Adrenal gland (tissue), 9 donors: ENCODE measurements at regions not wholly inside any gene's neighbourhood (a gene's known extent, or its start where the extent isn't known, plus 50 kb on each side); places are given as distances from the start of the nearest gene placed in this dataset.

ENCODE experiments used
- DNase-seq, 7 donors: peaks; one replicate each; pipeline ENCODE4 v3.0.0-alpha.2; 2019 to 2020
- H3K27ac ChIP-seq, 5 donors: fragments of 200-600 bp; sonication (generic) in 4 of 5; 1 replicate in 3 of 5; 2 replicates in 2 of 5; pipeline versions ENCODE4 v1.5.1 to v1.8.0; 2016 to 2020; ENCODE audit warnings: mild to moderate bottlenecking in 1 of 5
- H3K27me3 ChIP-seq: fragments of 200-600 bp; 2 replicates; pipeline ENCODE4 v1.8.0; 2021
- H3K36me3 ChIP-seq, 2 donors: fragments of 200-600 bp; replicated peaks in 1 of 2; 1 replicate in 1 of 2; 2 replicates in 1 of 2; pipeline versions ENCODE4 v1.5.1 to v1.8.0; 2018 to 2022
- H3K4me1 ChIP-seq, 2 donors: fragments of 200-600 bp; replicated peaks in 1 of 2; 1 replicate in 1 of 2; 2 replicates in 1 of 2; pipeline versions ENCODE4 v1.5.1 to v1.8.0; 2018 to 2021
- H3K4me3 ChIP-seq, 4 donors: fragments of 200-600 bp; sonication (generic) in 3 of 4; one replicate each; pipeline ENCODE4 v1.5.1; 2016 to 2018
- H3K9me3 ChIP-seq, 3 donors: fragments of 200-600 bp; sonication (generic) in 1 of 3; replicated peaks in 1 of 3; 1 replicate in 2 of 3; 2 replicates in 1 of 3; pipeline versions ENCODE4 v1.5.1 to v1.8.0; 2016 to 2021
- CTCF ChIP-seq, 6 experiments: fragments of 450-650 bp in 4 of 6; fragments of 200-600 bp in 2 of 6; sonication (generic) in 1 of 6; IDR thresholded peaks; 1 replicate in 5 of 6; 2 replicates in 1 of 6; pipeline versions ENCODE4 v1.5.1 to v1.8.0; 2016 to 2021; ENCODE audit warnings: antibody characterized with exemption in 6 of 6, mild to moderate bottlenecking in 2 of 6, moderate library complexity in 1 of 6
- POLR2A ChIP-seq, 2 donors: fragments of 450-650 bp; IDR thresholded peaks; one replicate each; pipeline ENCODE4 v1.6.1; 2017; ENCODE audit warnings: antibody characterized with exemption in 2 of 2, mild to moderate bottlenecking in 2 of 2, moderate library complexity in 1 of 2
- WGBS, 4 donors: extraction: QIAGEN DNeasy Blood & Tissue Kit in 2 of 4; methylation state at CpG; one replicate each; pipeline versions ENCODE4 v1.1.5 to v1.1.7; 2013 to 2017; 5-methylcytosine and 5-hydroxymethylcytosine counted together
- intact Hi-C, 2 donors: fragments of 100-400 bp; cut with DNase I; formaldehyde crosslinking; loops; one replicate each; pipeline versions ENCODE4 v1.14.1 to v1.15.0; 2022 to 2023
- donor health status: healthy with polysubstance abuse.
- donor health status: Bipolar disorder and iron deficiency.
- donor health status: DM: yes; HTN: yes; CAD: no.
- donor health status: DM: no; HTN: no; CAD: no.
- donor health status: DM: no; HTN: no; CAD: no.

- WGBS, 4 donors, result 79 to 89% (median 84%) methylated on average over 4 of the region's 4 CpGs
- no peaks in the 10 kb centered on the region for H3K9me3 ChIP-seq
- no peak for DNase-seq
- H3K36me3 ChIP-seq, result no peaks in the 10 kb centered on the region
- no peak overlapping the region for H3K4me3 ChIP-seq
- TF ChIP-seq POLR2A (IDR thresholded peaks at IDR 0.05), result no peak
- no peak for TF ChIP-seq CTCF (IDR thresholded peaks at IDR 0.05)
- intact Hi-C loops, result no loop called here
- no peaks in the 10 kb centered on the region for H3K4me1 ChIP-seq
- H3K27me3 ChIP-seq, result no peaks in the 10 kb centered on the region
- no peak overlapping the region for H3K27ac ChIP-seq
Observed at GRCh38 chr6:81307651-81308214, 444.7 kb downstream of the TENT5A start.

GRCh38 chr6:81304466-81304865 is 448.0 kb downstream of the TENT5A start:
- Histone ChIP-seq H3K27me3 (no peaks in the 10 kb centered on the region), H3K9me3 (no peaks in the 10 kb centered on the region), H3K27ac (no peak overlapping the region), H3K4me1 (no peaks in the 10 kb centered on the region), H3K36me3 (no peaks in the 10 kb centered on the region), H3K4me3 (no peak overlapping the region)
- TF ChIP-seq CTCF (IDR thresholded peaks at IDR 0.05) (no peak), POLR2A (IDR thresholded peaks at IDR 0.05) (no peak)
- intact Hi-C loops, result no loop called here
- 38 to 55% (median 43%) methylated on average over 1 of the region's 1 CpG for WGBS, 4 donors
- no peak for DNase-seq

- no peak overlapping the region for H3K27ac ChIP-seq
- TF ChIP-seq POLR2A (IDR thresholded peaks at IDR 0.05) (no peak), CTCF (IDR thresholded peaks at IDR 0.05) (no peak)
- intact Hi-C loops, result no loop called here
- no peaks in the 10 kb centered on the region for H3K4me1 ChIP-seq
- H3K27me3 ChIP-seq, result no peaks in the 10 kb centered on the region
- no peaks in the 10 kb centered on the region for H3K9me3 ChIP-seq
- no peak for DNase-seq
- H3K4me3 ChIP-seq, result no peak overlapping the region
- 64 to 73% (median 71%) methylated on average over 1 of the region's 1 CpG for WGBS, 4 donors
- no peaks in the 10 kb centered on the region for H3K36me3 ChIP-seq
Observed at GRCh38 chr6:81300961-81301360, 451.5 kb downstream of the TENT5A start.

- H3K9me3 ChIP-seq, result no peaks in the 10 kb centered on the region
- TF ChIP-seq CTCF (IDR thresholded peaks at IDR 0.05), result no peak
- TF ChIP-seq POLR2A (IDR thresholded peaks at IDR 0.05), result no peak
- WGBS, 4 donors, result 79 to 86% (median 81%) methylated on average over 3 of the region's 3 CpGs
- H3K4me1 ChIP-seq, result no peaks in the 10 kb centered on the region
- DNase-seq, result no peak
- H3K27me3 ChIP-seq, result no peaks in the 10 kb centered on the region
- no peak overlapping the region for H3K27ac ChIP-seq
- no peaks in the 10 kb centered on the region for H3K36me3 ChIP-seq
- no peak overlapping the region for H3K4me3 ChIP-seq
- intact Hi-C loops, result no loop called here
Observed at GRCh38 chr6:81298751-81299150, 453.7 kb downstream of the TENT5A start.
